T-cell (primary cell): ENCODE measurements at regions not wholly inside any gene's neighbourhood (a gene's known extent, or its start where the extent isn't known, plus 50 kb on each side); places are given as distances from the start of the nearest gene placed in this dataset.
"Not testable (repeated sequence)": the region's sequence is repeated elsewhere in the genome, so short reads cannot be mapped to it uniquely, and the experiment has no call there.

Experiments
- ATAC-seq, 4 experiments: fragments of 200-7000 bp in 3 of 4; fragments of 150-1000 bp in 1 of 4; cut with Tn5 transposase; replicated peaks in 1 of 4; 1 replicate in 3 of 4; 2 replicates in 1 of 4; pipeline ENCODE4 v1.10.0; 2021; ENCODE audit warnings: moderate library complexity in 3 of 4, mild to moderate bottlenecking in 2 of 4, moderate number of reproducible peaks in 1 of 4
- CTCF ChIA-PET, 2 donors: fragments of 300-600 bp; sonication (Branson Sonifier 250); formaldehyde crosslinking; loops; one replicate each; lab custom pipeline; 2022; ENCODE audit warnings: antibody characterized with exemption in 2 of 2; lab: Charles Lee
- POLR2A ChIA-PET, 2 donors: fragments of 300-600 bp; sonication (Branson Sonifier 250); formaldehyde crosslinking; loops; one replicate each; lab custom pipeline; 2022; ENCODE audit warnings: antibody characterized with exemption in 2 of 2; lab: Charles Lee
- DNase-seq, 35 experiments: peaks; one replicate each; pipeline versions ENCODE4 v3.0.0 to v3.0.0-alpha.2; 2013 to 2023
- H3K27ac ChIP-seq: one replicate; pipeline ENCODE4 v1.5.1; 2013; ENCODE audit warnings: low read length
- H3K27me3 ChIP-seq, 2 experiments: replicated peaks in 1 of 2; 1 replicate in 1 of 2; 2 replicates in 1 of 2; pipeline versions ENCODE4 v1.6.1 to v1.7.0; 2013; ENCODE audit warnings: low read length in 1 of 2, mixed read lengths in 1 of 2; ENCODE audit not compliant: control insufficient read depth in 2 of 2, insufficient read depth in 2 of 2; ENCODE audit errors: extremely low read depth in 1 of 2
- H3K36me3 ChIP-seq, 2 donors: 1 replicate in 1 of 2; 2 replicates in 1 of 2; pipeline versions ENCODE4 v1.6.1 to v1.7.0; 2013; ENCODE audit warnings: low read length in 1 of 2; ENCODE audit not compliant: control insufficient read depth in 2 of 2, insufficient read depth in 1 of 2; ENCODE audit errors: extremely low read depth in 1 of 2
- H3K4me1 ChIP-seq, 2 experiments: 1 replicate in 1 of 2; 2 replicates in 1 of 2; pipeline versions ENCODE4 v1.6.1 to v1.7.0; 2013; ENCODE audit warnings: low read length in 2 of 2, mixed read lengths in 1 of 2; ENCODE audit not compliant: insufficient read depth in 2 of 2, control insufficient read depth in 1 of 2; ENCODE audit errors: extremely low read depth in 1 of 2
- H3K4me3 ChIP-seq, 2 donors: 1 replicate in 1 of 2; 2 replicates in 1 of 2; pipeline versions ENCODE4 v1.5.1 to v1.7.0; 2013; ENCODE audit warnings: mild to moderate bottlenecking in 2 of 2, low read length in 1 of 2, moderate library complexity in 1 of 2; ENCODE audit not compliant: control insufficient read depth in 1 of 2; ENCODE audit errors: extremely low read depth in 1 of 2
- H3K9me3 ChIP-seq: 2 replicates; pipeline ENCODE4 v1.7.0; 2013
- H3K27ac Mint-ChIP-seq, 2 donors: one replicate each; pipeline ENCODE4 v1.8.0; 2020 to 2021; ENCODE audit warnings: mild to moderate bottlenecking in 2 of 2, mixed read lengths in 2 of 2
- H3K27me3 Mint-ChIP-seq, 2 donors: one replicate each; pipeline ENCODE4 v1.8.0; 2021 to 2022; ENCODE audit warnings: mixed read lengths in 2 of 2
- H3K36me3 Mint-ChIP-seq: one replicate; pipeline ENCODE4 v1.8.0; 2021; ENCODE audit warnings: mixed read lengths
- H3K4me1 Mint-ChIP-seq, 3 donors: one replicate each; pipeline ENCODE4 v1.8.0; 2020 to 2022; ENCODE audit warnings: mixed read lengths in 3 of 3, mild to moderate bottlenecking in 1 of 3
- H3K4me3 Mint-ChIP-seq, 3 donors: one replicate each; pipeline ENCODE4 v1.8.0; 2020 to 2022; ENCODE audit warnings: mild to moderate bottlenecking in 3 of 3, mixed read lengths in 3 of 3, moderate library complexity in 3 of 3
- H3K9me3 Mint-ChIP-seq, 3 donors: one replicate each; pipeline ENCODE4 v1.8.0; 2020 to 2022; ENCODE audit warnings: mixed read lengths in 3 of 3
- WGBS: methylation state at CpG from one replicate; pipeline ENCODE4 v1.1.5; 2013; ENCODE audit warnings: missing lambda C conversion rate; ENCODE audit not compliant: insufficient coverage; 5-methylcytosine and 5-hydroxymethylcytosine counted together

- H3K27ac ChIP-seq, H3K36me3 Mint-ChIP-seq, H3K4me3 ChIP-seq, H3K4me1 Mint-ChIP-seq, H3K36me3 ChIP-seq, ATAC-seq, POLR2A ChIA-PET, H3K4me3 Mint-ChIP-seq, H3K27ac Mint-ChIP-seq, DNase-seq, CTCF ChIA-PET, H3K9me3 Mint-ChIP-seq, H3K27me3 Mint-ChIP-seq, H3K4me1 ChIP-seq, H3K9me3 ChIP-seq: not testable (repeated sequence)
- peaks cover 0 to 13% of the 10 kb centered on the region in 2 experiments for H3K27me3 ChIP-seq
- 90% methylated on average over 3 of the region's 7 CpGs for WGBS
Measured at GRCh38 chr5:142208244-142208643, 99.7 kb downstream of the NDFIP1 start.

- no CpG with 5 or more reads among the region's 2 CpGs for WGBS
- no peak for ATAC-seq
- POLR2A ChIA-PET = no interaction called here
- H3K9me3 Mint-ChIP-seq = no peaks in the 10 kb centered on the region
- CTCF ChIA-PET = no interaction called here
- H3K9me3 ChIP-seq = no peaks in the 10 kb centered on the region
- H3K4me3 Mint-ChIP-seq = no peak overlapping the region
- no peak overlapping the region for H3K4me3 ChIP-seq
- peaks cover 0 to 13% of the 10 kb centered on the region in 2 experiments for H3K27me3 ChIP-seq
- H3K4me1 Mint-ChIP-seq = peaks cover 0 to 6% (median 0%) of the 10 kb centered on the region in 3 donors
- no peak overlapping the region for H3K27ac ChIP-seq
- no peaks in the 10 kb centered on the region for H3K36me3 ChIP-seq
- no peak for DNase-seq
- no peaks in the 10 kb centered on the region for H3K4me1 ChIP-seq
- H3K27me3 Mint-ChIP-seq = peaks cover 0 to 4% of the 10 kb centered on the region in 2 donors
- H3K36me3 Mint-ChIP-seq = no peaks in the 10 kb centered on the region
- H3K27ac Mint-ChIP-seq = no peak overlapping the region
Measured at GRCh38 chr5:142206801-142207200, 98.2 kb downstream of the NDFIP1 start.

- H3K27me3 Mint-ChIP-seq = peaks cover 0 to 8% of the 10 kb centered on the region in 2 donors
- Histone ChIP-seq H3K9me3 (no peaks in the 10 kb centered on the region), H3K4me3 (no peak overlapping the region), H3K36me3 (no peaks in the 10 kb centered on the region), H3K27ac (no peak overlapping the region), H3K4me1 (no peaks in the 10 kb centered on the region), H3K27me3 (peaks cover 0 to 9% of the 10 kb centered on the region in 2 experiments)
- H3K9me3 Mint-ChIP-seq = no peaks in the 10 kb centered on the region
- no peak overlapping the region for H3K4me3 Mint-ChIP-seq
- 66% methylated on average over 3 of the region's 4 CpGs for WGBS
- peaks cover 0 to 6% (median 0%) of the 10 kb centered on the region in 3 donors for H3K4me1 Mint-ChIP-seq
- no peak for ATAC-seq
- H3K36me3 Mint-ChIP-seq = no peaks in the 10 kb centered on the region
- POLR2A ChIA-PET = no interaction called here
- H3K27ac Mint-ChIP-seq = no peak overlapping the region
- DNase-seq = no peak
- CTCF ChIA-PET = no interaction called here
Measured at GRCh38 chr5:142204219-142204618, 95.6 kb downstream of the NDFIP1 start.
